IMR-90 (cell line): ENCODE measurements at regions not wholly inside any gene's neighbourhood (a gene's known extent, or its start where the extent isn't known, plus 50 kb on each side); places are given as distances from the start of the nearest gene placed in this dataset.

ENCODE experiments used
- ATAC-seq: fragments of 200-7000 bp; cut with Tn5 transposase; 2 replicates; pipeline ENCODE4 v1.9.1; 2020; ENCODE audit warnings: low read depth, mild to moderate bottlenecking, moderate library complexity
- BruUV-seq: library from RNA; stranded (reverse); fragments of 400-500 nt; replicated peaks from 2 replicates; lab custom pipeline; 2021; lab: Mats Ljungman, UMichigan
- CTCF ChIA-PET: fragments of 300-600 bp; formaldehyde crosslinking; extraction: SDS; loops from one replicate; lab custom pipeline; 2021; ENCODE audit warnings: antibody characterized with exemption; lab: Yijun Ruan, JAX
- POLR2A ChIA-PET: fragments of 300-600 bp; sonication (Branson Sonifier 250); formaldehyde crosslinking; loops from one replicate; lab custom pipeline; 2022; ENCODE audit warnings: antibody characterized with exemption; ENCODE audit not compliant: unreplicated experiment; lab: Charles Lee
- DNase-seq: peaks from one replicate; pipeline ENCODE4 v3.0.0; 2013
- H2AFZ ChIP-seq: replicated peaks from 2 replicates; pipeline ENCODE3; 2013; ENCODE audit warnings: low read length, mild to moderate bottlenecking; ENCODE audit not compliant: poor library complexity
- H2AK5ac ChIP-seq: 2 replicates; pipeline ENCODE4 v1.6.1; 2013; ENCODE audit warnings: low read depth, low read length, inconsistent platforms
- H2AK9ac ChIP-seq: replicated peaks from 2 replicates; pipeline ENCODE3; 2013; ENCODE audit warnings: mild to moderate bottlenecking, low read depth, low read length, moderate library complexity; ENCODE audit not compliant: poor library complexity
- H2BK120ac ChIP-seq: 2 replicates; pipeline ENCODE4 v1.6.1; 2013; ENCODE audit warnings: low read depth, low read length, inconsistent platforms
- H2BK15ac ChIP-seq: 3 replicates; pipeline ENCODE4 v1.6.1; 2013; ENCODE audit warnings: low read depth, low read length, inconsistent platforms
- H2BK20ac ChIP-seq: 2 replicates; pipeline ENCODE4 v1.6.1; 2013; ENCODE audit warnings: low read depth, mild to moderate bottlenecking, inconsistent platforms, low read length, moderate library complexity
- H2BK5ac ChIP-seq: 2 replicates; pipeline ENCODE4 v1.6.1; 2013; ENCODE audit warnings: mild to moderate bottlenecking, low read depth, low read length, inconsistent platforms; ENCODE audit not compliant: poor library complexity, severe bottlenecking
- H3K14ac ChIP-seq: replicated peaks from 2 replicates; pipeline ENCODE4 v1.6.1; 2013; ENCODE audit warnings: low read depth, low read length, inconsistent platforms
- H3K18ac ChIP-seq: 2 replicates; pipeline ENCODE4 v1.6.1; 2013; ENCODE audit warnings: low read depth, low read length, control low read depth
- H3K23ac ChIP-seq: 2 replicates; pipeline ENCODE4 v1.6.1; 2013; ENCODE audit warnings: low read depth, low read length, inconsistent platforms
- H3K27ac ChIP-seq: 2 replicates; pipeline ENCODE4 v1.5.1; 2013; ENCODE audit warnings: mild to moderate bottlenecking, control low read depth, low read length; ENCODE audit not compliant: insufficient read depth
- H3K27me3 ChIP-seq: 2 replicates; pipeline ENCODE4 v1.6.1; 2013; ENCODE audit warnings: low read length; ENCODE audit not compliant: control insufficient read depth, insufficient read depth
- H3K36me3 ChIP-seq: 2 replicates; pipeline ENCODE4 v1.6.1; 2013; ENCODE audit warnings: low read length, mixed read lengths; ENCODE audit not compliant: control insufficient read depth, insufficient read depth
- H3K4ac ChIP-seq: 2 replicates; pipeline ENCODE4 v1.6.1; 2013; ENCODE audit warnings: low read depth, low read length, inconsistent platforms
- H3K4me1 ChIP-seq: 2 replicates; pipeline ENCODE4 v1.6.1; 2013; ENCODE audit warnings: low read length, mixed read lengths; ENCODE audit not compliant: control insufficient read depth, insufficient read depth
- H3K4me2 ChIP-seq: 2 replicates; pipeline ENCODE4 v1.6.1; 2013; ENCODE audit warnings: low read depth, mild to moderate bottlenecking, control low read depth, low read length, moderate library complexity
- H3K4me3 ChIP-seq: 2 replicates; pipeline ENCODE4 v1.5.1; 2013; ENCODE audit warnings: low read depth, mild to moderate bottlenecking, control low read depth, low read length, moderate library complexity; ENCODE audit not compliant: insufficient read depth
- H3K56ac ChIP-seq: 2 replicates; pipeline ENCODE4 v1.6.1; 2013; ENCODE audit warnings: low read length, inconsistent platforms; ENCODE audit not compliant: insufficient read depth; ENCODE audit errors: extremely low read depth
- H3K79me1 ChIP-seq, 2 experiments: 2 replicates each; pipeline ENCODE4 v1.6.1; 2013; ENCODE audit warnings: low read length in 2 of 2, inconsistent platforms in 1 of 2, low read depth in 1 of 2
- H3K9ac ChIP-seq: 2 replicates; pipeline ENCODE4 v1.6.1; 2013; ENCODE audit warnings: low read depth, low read length, control low read depth
- H3K9me1 ChIP-seq: 2 replicates; pipeline ENCODE4 v1.6.1; 2013; ENCODE audit warnings: low read length, inconsistent platforms; ENCODE audit not compliant: insufficient read depth
- H3K9me3 ChIP-seq: 2 replicates; pipeline ENCODE4 v1.6.1; 2013; ENCODE audit warnings: low read length; ENCODE audit not compliant: control insufficient read depth, insufficient read depth
- H4K20me1 ChIP-seq: 2 replicates; pipeline ENCODE4 v1.6.1; 2013; ENCODE audit warnings: low read length, inconsistent platforms; ENCODE audit not compliant: insufficient read depth
- H4K5ac ChIP-seq: 2 replicates; pipeline ENCODE4 v1.6.1; 2013; ENCODE audit warnings: mild to moderate bottlenecking, low read depth, low read length, control low read depth
- H4K8ac ChIP-seq, 2 experiments: 2 replicates each; pipeline ENCODE4 v1.6.1; 2013; ENCODE audit warnings: low read depth in 2 of 2, low read length in 2 of 2, control low read depth in 1 of 2, inconsistent platforms in 1 of 2
- H4K91ac ChIP-seq: 2 replicates; pipeline ENCODE4 v1.6.1; 2013; ENCODE audit warnings: low read depth, low read length, inconsistent platforms; ENCODE audit not compliant: insufficient read depth
- BHLHE40 ChIP-seq: fragments of 150-350 bp; IDR thresholded peaks from 2 replicates; pipeline ENCODE4 v1.6.1; 2016; ENCODE audit warnings: mild to moderate bottlenecking, low read depth, low read length
- CTCF ChIP-seq: conservative IDR thresholded peaks from 2 replicates; pipeline ENCODE4 v1.5.1; 2012; ENCODE audit warnings: mild to moderate bottlenecking, low read depth, low read length, improper control_type of control experiment
- FOS ChIP-seq: fragments of 150-350 bp; IDR thresholded peaks from 2 replicates; pipeline ENCODE4 v1.6.1; 2016; ENCODE audit warnings: low read depth, low read length
- MAZ ChIP-seq: IDR thresholded peaks from 2 replicates; pipeline ENCODE4 v1.6.1; 2012; ENCODE audit warnings: low read depth, mild to moderate bottlenecking, low read length, improper control_type of control experiment, moderate library complexity, borderline replicate concordance
- POLR2A ChIP-seq: IDR thresholded peaks from 2 replicates; pipeline ENCODE4 v1.6.1; 2012; ENCODE audit warnings: mild to moderate bottlenecking, low read depth, low read length
- RFX5 ChIP-seq: IDR thresholded peaks from 2 replicates; pipeline ENCODE4 v1.8.0; 2012; ENCODE audit warnings: low read depth, mild to moderate bottlenecking, low read length, moderate library complexity
- SMC3 ChIP-seq: fragments of 150-350 bp; IDR thresholded peaks from 2 replicates; pipeline ENCODE4 v1.6.1; 2016; ENCODE audit warnings: low read depth, mild to moderate bottlenecking, antibody characterized with exemption, low read length, moderate library complexity
- USF2 ChIP-seq: fragments of 150-350 bp; IDR thresholded peaks from 2 replicates; pipeline ENCODE4 v1.6.1; 2017; ENCODE audit warnings: mild to moderate bottlenecking, antibody characterized with exemption, low read length, low read depth
- WGBS, 2 experiments: methylation state at CpG; one replicate each; pipeline versions ENCODE4 v1.1.5 to v1.1.7; 2013; ENCODE audit warnings: missing lambda C conversion rate in 2 of 2; ENCODE audit not compliant: insufficient read length in 1 of 2; ENCODE audit errors: extremely low coverage in 2 of 2; 5-methylcytosine and 5-hydroxymethylcytosine counted together
- dilution Hi-C: fragments of 300-500 bp; cut with HindIII; formaldehyde crosslinking; loops from one replicate; pipeline ENCODE4 v1.14.3; 2018; ENCODE audit warnings: low sequenced_read_pairs; ENCODE audit not compliant: unreplicated experiment
- in situ Hi-C: fragments of 300-500 bp; cut with MboI; formaldehyde crosslinking; loops from 3 replicates; pipeline ENCODE4 v1.14.3; 2019; ENCODE audit warnings: low sequenced_read_pairs, inconsistent platforms, mixed read lengths
- intact Hi-C: fragments of 100-400 bp; cut with micrococcal nuclease; formaldehyde crosslinking; loops from 2 replicates; pipeline ENCODE4 v1.10.0; 2022

- Histone ChIP-seq H3K4me1 (no peaks in the 10 kb centered on the region), H3K27me3 (no peaks in the 10 kb centered on the region), H3K9ac (no peak overlapping the region), H4K20me1 (no peaks in the 10 kb centered on the region), H4K91ac (no peak overlapping the region), H2BK20ac (no peak overlapping the region), H3K79me1 (no peaks in the 10 kb centered on the region), H2AK9ac (no peak overlapping the region), H2BK120ac (no peak overlapping the region), H3K9me3 (0 out of 2 replicates have a peak, but pooled peaks cover 4% of the 10 kb centered on the region), H3K56ac (no peak overlapping the region), H2BK15ac (no peak overlapping the region), H3K27ac (no peak overlapping the region), H3K4me3 (no peak overlapping the region), H2AK5ac (no peak overlapping the region), H3K14ac (no peak overlapping the region), H3K9me1 (no peaks in the 10 kb centered on the region), H2BK5ac (no peak overlapping the region), H3K18ac (no peak overlapping the region), H3K4ac (no peak overlapping the region), H3K23ac (no peak overlapping the region), H3K36me3 (no peaks in the 10 kb centered on the region), H3K4me2 (no peak overlapping the region), H4K5ac (no peak overlapping the region), H4K8ac (no peak overlapping the region), H2AFZ (no peak overlapping the region)
- in situ Hi-C loops (no loop called here), dilution Hi-C loops (no loop called here), intact Hi-C loops (no loop called here)
- ATAC-seq (no peak), DNase-seq (no peak)
- POLR2A ChIA-PET, result no interaction called here
- CTCF ChIA-PET, result no interaction called here
- no peak for TF ChIP-seq MAZ
- TF ChIP-seq POLR2A, result no peak
- TF ChIP-seq USF2, result no peak
- no peak for TF ChIP-seq BHLHE40
- TF ChIP-seq CTCF, result no peak
- no peak for TF ChIP-seq SMC3
- TF ChIP-seq FOS, result no peak
- TF ChIP-seq RFX5, result no peak
- no TSS peak for BruUV-seq
- no CpG with 5 or more reads among the region's 2 CpGs for WGBS, 2 experiments
Measured at GRCh38 chr22:33116841-33117547, 58.8 kb upstream of the SYN3 start.
